ENCODE measurements at regions not wholly inside any gene's neighbourhood (a gene's known extent, or its start where the extent isn't known, plus 50 kb on each side); places are given as distances from the start of the nearest gene placed in this dataset.

DNA sequence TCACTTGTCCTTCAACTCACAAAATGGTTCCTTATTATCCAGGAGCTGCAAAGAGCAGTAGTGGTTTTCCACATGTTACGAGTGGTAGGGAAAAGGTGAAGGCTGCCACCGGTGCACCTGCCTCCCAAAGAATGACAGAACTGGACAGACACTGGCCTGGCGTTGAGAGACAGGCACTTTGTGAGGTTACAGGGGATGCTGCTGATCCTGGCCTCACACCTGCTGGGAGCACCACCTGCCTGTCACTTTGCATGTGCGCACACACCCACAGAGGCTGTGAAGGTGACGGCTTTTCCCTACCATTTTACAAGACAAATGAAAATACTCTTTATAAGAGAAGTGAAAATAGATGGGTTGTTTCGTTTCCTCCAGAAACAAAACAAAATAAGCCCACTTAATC lies 175.3 kb upstream of the B3GAT1 start:
- Histone ChIP-seq H3K9me3 (no peaks in the 10 kb centered on the region), H3K36me3 (no peaks in the 10 kb centered on the region), H3K27me3 (peaks cover 6% of the 10 kb centered on the region), H3K4me3 (no peak overlapping the region), H3K27ac (no peak overlapping the region), H3K4me1 (peaks cover 0 to 6% (median 0%) of the 10 kb centered on the region in 4 donors)
- intact Hi-C loops (cut with DNase I; ENCODE audit: low total_unique reads) = no loop called here
- DNase-seq = no peak
- TF ChIP-seq EP300 (IDR thresholded peaks at IDR 0.05; ENCODE audit: low read depth) (no peak), POLR2A (IDR thresholded peaks at IDR 0.05) (no peak), POLR2AphosphoS5 (IDR thresholded peaks at IDR 0.05) (no peak)
- TF ChIP-seq, protein P1, sequence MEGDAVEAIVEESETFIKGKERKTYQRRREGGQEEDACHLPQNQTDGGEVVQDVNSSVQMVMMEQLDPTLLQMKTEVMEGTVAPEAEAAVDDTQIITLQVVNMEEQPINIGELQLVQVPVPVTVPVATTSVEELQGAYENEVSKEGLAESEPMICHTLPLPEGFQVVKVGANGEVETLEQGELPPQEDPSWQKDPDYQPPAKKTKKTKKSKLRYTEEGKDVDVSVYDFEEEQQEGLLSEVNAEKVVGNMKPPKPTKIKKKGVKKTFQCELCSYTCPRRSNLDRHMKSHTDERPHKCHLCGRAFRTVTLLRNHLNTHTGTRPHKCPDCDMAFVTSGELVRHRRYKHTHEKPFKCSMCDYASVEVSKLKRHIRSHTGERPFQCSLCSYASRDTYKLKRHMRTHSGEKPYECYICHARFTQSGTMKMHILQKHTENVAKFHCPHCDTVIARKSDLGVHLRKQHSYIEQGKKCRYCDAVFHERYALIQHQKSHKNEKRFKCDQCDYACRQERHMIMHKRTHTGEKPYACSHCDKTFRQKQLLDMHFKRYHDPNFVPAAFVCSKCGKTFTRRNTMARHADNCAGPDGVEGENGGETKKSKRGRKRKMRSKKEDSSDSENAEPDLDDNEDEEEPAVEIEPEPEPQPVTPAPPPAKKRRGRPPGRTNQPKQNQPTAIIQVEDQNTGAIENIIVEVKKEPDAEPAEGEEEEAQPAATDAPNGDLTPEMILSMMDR (IDR thresholded peaks at IDR 0.05) = no peak
- 62% methylated on average over 6 of the region's 6 CpGs; no CpG with 5 or more reads in 1 of the 2 donors for WGBS, 2 donors (ENCODE audit: low coverage in 1 of 2)
- in situ Hi-C loops (cut with MboI; ENCODE audit: low pct_ligation_motif_present in 1 of 4, low pct_unique_long_range_greater_than_20kb in 1 of 4, low sequenced_read_pairs in 3 of 4) = loop anchor here in 1 of 4 donors (25.0 kb wide), 1 partner anchor 100 kb away; no protein-coding TSS in a partner anchor

DNA sequence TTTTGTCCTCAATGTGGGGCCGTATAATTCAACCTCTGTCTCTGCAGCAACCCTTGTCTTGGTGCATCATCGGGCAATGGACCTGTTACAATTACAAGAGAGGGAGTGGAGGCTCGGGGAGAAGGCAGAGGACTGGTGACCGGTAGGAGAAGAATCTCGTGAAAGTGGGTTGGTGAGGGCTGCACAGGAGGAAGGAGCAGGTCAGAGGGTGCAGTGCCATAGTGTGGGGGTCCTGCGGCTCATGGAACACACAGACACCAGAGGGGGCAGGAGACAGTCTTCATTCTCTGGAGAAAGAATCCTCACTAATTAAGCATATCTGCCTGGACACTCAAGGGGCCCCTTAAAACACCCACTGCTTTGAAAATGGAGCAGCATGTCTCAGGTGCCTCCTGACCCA lies 174.7 kb upstream of the B3GAT1 start:
- no peak for DNase-seq
- intact Hi-C loops (cut with DNase I; ENCODE audit: low total_unique reads) = no loop called here
- peaks cover 4% of the 10 kb centered on the region for H3K27me3 ChIP-seq
- H3K27ac ChIP-seq = no peak overlapping the region
- no peak overlapping the region for H3K4me3 ChIP-seq
- 85 to 94% methylated on average over 6 of the region's 6 CpGs for WGBS, 2 donors (ENCODE audit: low coverage in 1 of 2)
- in situ Hi-C loops (cut with MboI; ENCODE audit: low pct_ligation_motif_present in 1 of 4, low pct_unique_long_range_greater_than_20kb in 1 of 4, low sequenced_read_pairs in 3 of 4) = loop anchor here in 1 of 4 donors (25.0 kb wide), 1 partner anchor 99 kb away; no protein-coding TSS in a partner anchor
- H3K36me3 ChIP-seq = no peaks in the 10 kb centered on the region
- no peaks in the 10 kb centered on the region for H3K9me3 ChIP-seq
- H3K4me1 ChIP-seq = peaks cover 0 to 6% (median 0%) of the 10 kb centered on the region in 4 donors
- TF ChIP-seq EP300 (IDR thresholded peaks at IDR 0.05; ENCODE audit: low read depth) = no peak
- TF ChIP-seq POLR2A (IDR thresholded peaks at IDR 0.05) = no peak
- no peak for TF ChIP-seq POLR2AphosphoS5 (IDR thresholded peaks at IDR 0.05)
- TF ChIP-seq, protein P1 (IDR thresholded peaks at IDR 0.05) = no peak

DNA sequence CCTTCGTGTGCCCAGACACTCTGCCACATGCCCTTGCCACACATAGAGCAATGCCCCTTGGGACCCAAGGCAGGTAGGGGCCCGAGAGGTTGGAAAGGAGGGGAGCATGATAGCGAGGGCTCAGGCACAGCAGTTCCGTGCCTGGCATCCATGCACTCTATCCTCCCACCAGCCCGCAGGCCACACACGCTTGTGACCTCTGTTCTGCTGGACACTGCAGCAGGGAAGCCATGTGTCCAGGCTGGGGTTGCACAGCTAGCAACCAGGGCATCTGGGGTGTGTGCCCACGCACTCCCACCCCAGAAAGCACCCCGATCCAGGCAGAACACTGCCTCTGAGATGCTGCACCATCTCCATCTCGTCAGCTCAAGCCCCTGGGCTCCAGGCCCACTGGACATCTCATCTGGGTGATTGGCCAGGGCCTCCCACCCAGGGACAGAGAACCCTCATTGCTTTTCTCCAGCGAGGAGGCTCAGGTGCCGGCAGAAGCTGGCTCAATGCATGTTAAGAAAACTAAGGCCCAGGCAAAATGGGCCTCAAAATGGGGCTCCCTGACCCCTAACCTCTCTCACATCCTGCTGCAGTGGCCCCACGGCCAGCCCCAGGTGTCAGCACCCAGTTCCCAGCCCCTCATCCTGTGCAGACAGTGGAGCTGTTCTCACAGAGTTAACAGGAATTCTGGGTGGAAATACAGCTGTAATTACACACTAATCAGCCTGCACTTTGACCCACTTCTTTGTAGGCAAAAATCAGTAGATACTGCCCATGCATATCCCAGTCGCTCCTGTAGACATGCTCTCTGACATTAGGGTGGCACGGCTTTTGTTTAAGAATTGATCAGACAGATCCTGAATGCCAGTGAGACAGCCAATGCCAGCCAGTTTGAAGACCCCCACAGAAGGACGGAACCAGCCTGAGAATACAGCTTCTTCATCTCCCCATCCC lies 173.9 kb upstream of the B3GAT1 start:
- no peak for TF ChIP-seq POLR2AphosphoS5 (IDR thresholded peaks at IDR 0.05)
- no peak for TF ChIP-seq EP300 (IDR thresholded peaks at IDR 0.05; ENCODE audit: low read depth)
- TF ChIP-seq, protein P1 (IDR thresholded peaks at IDR 0.05) = no peak
- TF ChIP-seq POLR2A (IDR thresholded peaks at IDR 0.05) = no peak
- 81% methylated on average over 15 of the region's 15 CpGs; no CpG with 5 or more reads in 1 of the 2 donors for WGBS, 2 donors (ENCODE audit: low coverage in 1 of 2)
- peaks cover 0 to 6% (median 0%) of the 10 kb centered on the region in 4 donors for H3K4me1 ChIP-seq
- peaks cover 1% of the 10 kb centered on the region for H3K27me3 ChIP-seq
- intact Hi-C loops (cut with DNase I; ENCODE audit: low total_unique reads) (no loop called here), in situ Hi-C loops (cut with MboI; ENCODE audit: low pct_ligation_motif_present in 1 of 4, low pct_unique_long_range_greater_than_20kb in 1 of 4, low sequenced_read_pairs in 3 of 4) (loop anchor here in 1 of 4 donors (25.0 kb wide), 1 partner anchor 99 kb away; no protein-coding TSS in a partner anchor)
- DNase-seq = no peak
- no peaks in the 10 kb centered on the region for H3K36me3 ChIP-seq
- H3K27ac ChIP-seq = no peak overlapping the region
- no peaks in the 10 kb centered on the region for H3K9me3 ChIP-seq
- H3K4me3 ChIP-seq = no peak overlapping the region

DNA sequence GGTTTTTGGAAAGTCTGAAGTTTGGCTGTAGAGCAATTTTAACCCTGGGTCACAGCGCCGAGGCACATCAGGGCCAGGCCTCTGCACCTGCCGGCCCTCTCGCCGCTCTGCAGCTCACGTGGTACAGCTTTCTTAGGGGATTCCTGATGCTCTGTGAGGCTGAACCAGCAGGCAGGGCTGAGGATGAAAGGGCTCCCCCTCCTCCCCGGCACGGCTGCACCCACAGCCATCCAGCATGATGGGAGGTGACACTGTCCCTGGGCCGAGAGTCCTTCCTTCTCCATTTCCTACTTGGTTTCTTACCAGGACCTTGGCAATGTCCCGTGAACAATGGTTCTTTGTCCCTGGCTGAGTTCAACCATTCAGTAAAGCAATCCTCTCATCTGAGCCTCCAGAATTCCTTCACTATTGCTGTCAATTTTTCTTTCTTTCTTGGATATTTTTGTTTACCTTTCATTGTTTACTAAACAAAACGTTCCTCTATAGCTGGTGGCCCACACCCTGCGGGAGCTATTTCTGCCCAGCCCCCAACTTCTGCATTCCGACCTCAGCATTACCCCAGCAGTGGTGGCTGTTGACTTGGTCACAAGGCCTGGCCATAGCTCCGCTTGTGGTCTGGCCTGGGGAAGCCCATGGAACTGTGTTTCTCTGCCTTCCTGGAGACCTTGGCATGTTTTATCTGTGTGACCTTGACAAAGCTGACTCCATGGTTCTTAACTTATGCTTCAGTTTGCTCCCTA lies 172.8 kb upstream of the B3GAT1 start:
- H3K27me3 ChIP-seq = peaks cover 11% of the 10 kb centered on the region
- peaks cover 0 to 6% (median 0%) of the 10 kb centered on the region in 4 donors for H3K4me1 ChIP-seq
- no peak for DNase-seq
- in situ Hi-C loops (cut with MboI; ENCODE audit: low pct_ligation_motif_present in 1 of 4, low pct_unique_long_range_greater_than_20kb in 1 of 4, low sequenced_read_pairs in 3 of 4) (loop anchor here in 1 of 4 donors (25.0 kb wide), 1 partner anchor 98 kb away; no protein-coding TSS in a partner anchor), intact Hi-C loops (cut with DNase I; ENCODE audit: low total_unique reads) (no loop called here)
- no peak overlapping the region for H3K4me3 ChIP-seq
- no peaks in the 10 kb centered on the region for H3K9me3 ChIP-seq
- H3K36me3 ChIP-seq = no peaks in the 10 kb centered on the region
- TF ChIP-seq, protein P1 (IDR thresholded peaks at IDR 0.05) = no peak
- no peak for TF ChIP-seq POLR2AphosphoS5 (IDR thresholded peaks at IDR 0.05)
- no peak for TF ChIP-seq POLR2A (IDR thresholded peaks at IDR 0.05)
- TF ChIP-seq EP300 (IDR thresholded peaks at IDR 0.05; ENCODE audit: low read depth) = no peak
- no peak overlapping the region for H3K27ac ChIP-seq
- WGBS, 2 donors (ENCODE audit: low coverage in 1 of 2) = 59% methylated on average over 14 of the region's 14 CpGs; no CpG with 5 or more reads in 1 of the 2 donors
